ENCODE measurements at regions not wholly inside any gene's neighbourhood (a gene's known extent, or its start where the extent isn't known, plus 50 kb on each side); places are given as distances from the start of the nearest gene placed in this dataset.

DNA sequence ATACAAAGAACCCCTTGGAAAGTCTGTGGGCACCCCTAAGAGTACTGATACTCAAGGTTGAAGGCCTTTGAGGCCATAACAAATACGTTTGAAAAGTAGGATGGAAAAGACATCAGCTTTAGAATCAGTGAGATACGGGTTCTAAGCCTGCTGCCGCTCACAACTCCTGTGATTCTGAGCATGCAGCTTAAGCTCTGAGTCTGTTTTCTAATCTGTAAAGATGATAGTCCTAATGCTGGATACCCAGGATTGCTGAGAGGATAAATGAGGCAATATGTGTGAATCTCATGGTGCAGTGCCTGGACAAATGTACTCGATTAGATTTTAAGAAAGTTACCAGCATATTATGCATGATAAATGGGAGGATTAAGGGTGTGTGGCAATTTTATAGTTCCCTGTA lies 321.0 kb upstream of the HSF2 start:
- no peak for DNase-seq

DNA sequence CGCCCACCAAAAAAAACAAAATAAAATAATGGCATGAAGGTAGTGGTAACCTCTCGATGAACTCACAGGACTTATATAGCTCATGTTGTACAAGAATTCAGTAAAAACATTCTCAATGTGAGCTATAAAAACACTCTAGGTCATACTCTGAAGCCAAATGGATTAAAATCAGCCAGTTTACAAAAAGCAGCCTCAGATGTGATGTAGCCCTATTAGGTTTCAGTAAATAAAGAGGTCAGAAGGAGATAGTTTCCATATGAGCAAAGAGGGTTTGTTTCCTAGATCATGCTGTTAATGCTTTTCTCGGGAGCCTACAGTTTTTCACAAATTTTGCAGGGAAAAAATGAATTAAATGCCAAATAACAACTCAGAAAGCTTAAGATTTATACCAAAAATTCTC lies 319.5 kb upstream of the HSF2 start:
- no peak for DNase-seq

DNA sequence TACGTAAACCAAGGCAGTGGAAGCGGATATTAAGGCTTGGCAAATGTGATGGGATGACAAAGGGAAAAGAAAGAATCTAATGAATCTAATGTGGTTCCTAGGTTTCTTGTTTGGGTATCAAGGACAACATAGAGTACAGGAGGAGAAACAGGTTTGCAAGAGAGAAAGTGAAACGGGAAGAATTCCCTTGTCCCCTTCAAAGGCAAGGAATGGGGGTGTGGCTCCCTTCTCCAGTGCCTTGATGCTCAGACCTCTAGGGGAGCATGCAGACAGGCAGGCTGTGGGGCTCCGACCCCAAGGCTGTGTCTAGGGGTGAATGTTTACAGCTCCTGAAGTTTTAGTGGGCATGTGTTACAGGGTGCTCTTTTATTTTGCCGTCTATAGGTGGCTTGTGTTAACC lies 317.5 kb upstream of the HSF2 start:
- DNase-seq: no peak

DNA sequence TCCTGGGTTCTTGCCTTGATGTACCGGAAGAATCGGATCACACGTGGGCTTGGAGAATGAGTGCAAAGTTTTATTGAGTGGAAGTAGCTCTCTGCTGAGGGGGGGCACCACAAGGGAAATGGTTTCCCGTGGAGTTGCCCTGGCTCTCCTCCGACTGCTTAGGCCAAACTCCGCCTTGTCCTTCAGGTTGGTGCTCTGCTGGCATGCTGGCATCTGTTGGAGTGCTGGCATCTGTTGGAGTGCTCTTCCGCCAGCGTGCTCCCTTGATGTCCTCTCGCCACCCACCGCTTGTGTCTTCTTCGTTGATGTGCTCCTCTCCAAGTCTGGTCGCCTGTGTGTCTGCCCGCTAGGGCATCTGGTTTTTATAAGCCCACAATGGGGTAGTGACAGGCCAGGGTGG lies 317.1 kb upstream of the HSF2 start:
- DNase-seq: no peak

DNA sequence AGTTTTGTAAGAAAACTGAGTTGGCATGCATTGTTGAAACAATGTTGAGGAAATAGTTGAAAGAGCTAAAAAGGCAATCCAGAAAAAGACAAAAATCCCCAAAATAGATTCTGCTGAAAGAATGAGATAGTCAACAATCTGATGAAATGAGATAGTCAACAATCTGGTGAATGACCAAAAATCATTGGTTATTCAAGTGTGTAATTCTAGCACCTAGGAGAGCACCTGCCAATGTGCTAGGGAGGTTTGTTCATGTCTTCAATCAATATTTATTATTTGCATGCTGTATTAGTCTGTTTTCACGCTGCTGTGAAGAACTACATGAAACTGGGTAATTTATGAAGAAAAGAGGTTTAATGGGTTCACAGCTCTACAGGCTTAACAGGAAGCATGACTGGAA lies 307.1 kb upstream of the HSF2 start:
- DNase-seq: no peak

DNA sequence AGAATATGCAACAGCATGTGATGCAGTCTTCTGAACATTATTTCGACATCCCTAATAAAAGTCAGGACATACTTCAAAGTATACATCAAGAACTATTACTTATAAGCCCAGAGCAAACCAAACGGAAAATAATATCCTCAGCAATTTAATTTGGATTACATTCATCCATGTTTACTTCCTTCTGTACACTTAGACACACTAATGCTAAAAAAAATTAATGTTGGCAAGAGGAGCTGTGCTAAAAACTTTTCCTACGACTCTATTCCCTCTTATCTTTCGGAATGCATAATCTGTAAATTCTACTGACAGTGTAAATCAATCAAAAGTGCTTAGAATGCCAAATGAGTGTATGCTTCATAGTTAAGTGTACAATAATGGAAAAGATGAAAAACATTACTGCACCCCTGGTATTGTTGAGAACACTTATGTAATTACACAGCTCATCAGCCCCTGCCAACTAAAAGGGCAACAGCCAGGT lies 301.2 kb upstream of the HSF2 start:
- DNase-seq: no peak

DNA sequence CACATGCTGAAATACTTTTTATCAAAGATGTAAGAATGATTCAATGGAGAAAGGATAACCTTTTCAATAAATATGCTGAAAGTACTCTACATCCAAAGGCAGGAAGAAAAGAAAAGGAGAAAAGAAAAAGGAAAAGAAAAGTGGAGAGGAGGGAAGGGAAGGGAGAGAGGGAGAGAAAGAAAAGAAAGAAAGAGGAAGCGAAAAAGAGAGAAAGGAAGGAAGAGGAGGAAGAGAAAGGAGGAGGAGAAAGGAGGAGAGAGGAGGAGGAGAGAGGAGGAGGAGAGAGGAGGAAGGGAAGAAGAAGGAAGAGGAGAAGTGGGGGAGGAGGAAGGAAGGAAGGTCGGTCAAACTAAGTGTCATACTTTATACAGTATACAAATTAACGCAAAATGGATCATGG lies 297.4 kb upstream of the HSF2 start:
- no peak for DNase-seq

DNA sequence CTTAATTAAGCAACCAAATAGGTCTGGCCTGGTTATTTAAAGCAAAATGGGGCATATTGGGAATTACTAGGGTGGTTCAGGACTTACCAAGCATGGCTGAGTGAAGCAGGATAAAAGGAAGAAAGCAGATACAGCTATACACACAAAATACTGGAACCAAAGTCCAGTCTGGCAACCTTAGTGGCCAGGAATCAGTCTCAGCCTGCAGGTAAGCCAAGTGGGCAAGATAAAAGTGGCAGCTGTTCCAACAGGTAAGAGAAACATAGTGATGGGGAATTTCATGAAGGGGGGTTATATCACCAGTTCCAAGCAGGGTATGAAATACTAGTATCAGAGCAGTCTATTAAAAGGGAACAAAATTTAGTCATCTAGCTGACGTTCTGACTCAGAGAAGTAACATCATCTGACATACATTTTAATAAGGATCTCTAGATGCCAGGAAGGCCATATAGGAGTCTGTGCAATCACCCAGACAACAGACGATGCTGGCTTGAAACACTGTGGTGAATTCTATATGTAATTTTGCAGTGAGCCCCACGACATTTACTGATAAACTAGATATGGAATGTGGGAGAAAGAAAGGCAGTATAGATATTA lies 292.1 kb upstream of the HSF2 start:
- no peak for DNase-seq

DNA sequence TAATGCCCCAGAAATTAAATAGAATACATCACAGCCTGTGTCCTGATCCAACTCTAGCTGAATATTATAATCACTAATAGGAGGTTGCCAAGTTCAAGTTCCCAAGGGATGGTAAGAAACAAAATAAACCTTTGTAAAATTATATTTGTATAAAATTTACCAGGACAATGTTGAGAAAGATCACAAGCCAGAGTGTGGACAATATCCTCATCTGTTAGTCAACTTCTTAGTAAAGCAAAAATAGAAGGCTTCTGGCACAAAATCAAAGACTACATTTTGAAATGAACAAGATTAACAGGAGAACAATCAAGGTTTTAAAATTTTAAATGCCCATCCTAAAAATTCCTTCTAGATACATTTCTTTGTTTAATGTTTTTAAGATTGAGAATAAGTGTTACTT lies 290.4 kb upstream of the HSF2 start:
- no peak for DNase-seq

DNA sequence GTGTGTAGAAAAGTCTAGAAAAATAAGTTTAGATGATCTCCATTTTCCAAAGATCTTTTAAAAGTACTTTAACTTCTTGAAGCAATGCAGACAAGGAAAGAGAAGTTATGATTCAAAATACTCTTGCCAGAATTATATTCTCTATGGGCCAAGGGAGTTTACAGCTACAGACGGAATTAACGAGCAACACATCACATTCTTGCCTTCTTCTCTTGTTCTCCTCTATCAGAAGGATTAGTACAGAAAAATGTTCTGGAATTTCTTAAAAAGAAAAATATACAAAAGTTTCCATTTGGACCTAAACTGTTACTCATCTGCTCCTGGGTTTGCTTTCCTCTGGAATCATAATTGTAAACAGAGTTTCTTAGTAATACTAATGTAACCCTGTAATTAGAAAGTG lies 284.7 kb upstream of the HSF2 start:
- no peak for DNase-seq

DNA sequence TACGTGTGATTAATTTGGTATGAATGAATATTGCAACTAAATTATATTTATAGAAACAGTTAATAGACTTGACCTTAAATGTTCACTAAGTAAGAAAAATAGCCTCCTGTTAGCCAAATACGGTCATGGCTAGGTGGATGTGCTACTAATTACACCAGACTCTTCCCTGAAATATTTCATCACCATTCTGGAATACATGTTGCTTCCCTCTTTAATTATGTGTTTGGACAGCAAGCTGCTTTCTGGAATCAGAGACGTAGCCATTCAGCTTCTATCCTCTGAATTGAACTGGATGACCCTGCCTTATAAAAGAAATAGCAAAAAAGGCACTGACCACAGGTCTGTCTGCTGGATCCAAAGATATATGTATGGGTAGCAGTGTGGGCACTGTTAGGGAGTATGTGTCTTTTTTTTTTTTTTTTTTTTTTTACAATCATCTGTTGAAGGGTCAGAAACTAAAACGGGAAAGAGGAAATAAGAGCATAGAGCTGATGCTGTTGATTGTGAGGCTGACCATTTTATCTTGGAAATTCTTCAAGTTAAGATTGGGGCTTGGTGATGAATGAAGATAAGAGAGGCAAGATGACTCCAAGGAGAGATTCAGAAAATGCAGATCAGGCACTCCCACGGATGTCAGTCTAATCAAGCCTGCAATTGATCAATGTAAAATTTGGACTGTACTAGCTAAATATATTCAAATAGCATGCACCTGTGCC lies 283.2 kb upstream of the HSF2 start:
- DNase-seq: no peak

DNA sequence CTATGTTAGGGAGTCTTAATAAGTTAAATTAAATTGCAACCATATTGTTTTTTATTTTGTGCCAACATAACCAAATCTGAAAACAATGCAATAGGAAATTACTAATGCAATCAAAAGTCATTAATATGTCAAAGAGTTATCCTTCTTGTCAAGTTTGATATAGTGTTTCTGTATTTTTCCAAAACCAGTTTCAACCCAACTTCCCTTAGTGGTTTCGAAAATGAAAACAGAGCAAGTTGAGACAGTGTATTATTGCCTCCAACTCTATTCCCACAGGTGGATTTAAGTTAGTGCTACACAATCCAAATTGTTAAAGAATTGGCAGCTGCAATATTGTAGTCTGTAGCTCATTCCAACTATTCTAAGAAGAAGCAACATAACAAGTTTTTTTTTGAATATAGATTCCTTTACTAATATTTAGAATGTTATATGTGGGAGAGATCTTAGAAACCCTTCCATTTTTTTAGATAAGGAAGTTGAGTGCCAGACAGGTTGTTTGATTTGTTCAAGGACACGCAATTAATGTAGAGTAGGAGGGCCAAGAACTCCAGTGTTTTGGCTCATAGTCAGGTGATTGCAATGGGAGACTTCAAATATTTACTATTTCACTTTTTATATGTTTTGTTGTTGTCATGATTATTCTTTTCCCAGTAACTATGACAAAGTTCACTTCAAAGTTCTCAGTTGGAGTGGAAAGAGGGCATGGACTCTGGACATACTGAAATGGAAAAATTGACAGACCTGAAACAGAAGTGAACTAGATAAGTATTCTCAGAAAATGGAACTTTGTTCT lies 282.4 kb upstream of the HSF2 start:
- no peak for DNase-seq

DNA sequence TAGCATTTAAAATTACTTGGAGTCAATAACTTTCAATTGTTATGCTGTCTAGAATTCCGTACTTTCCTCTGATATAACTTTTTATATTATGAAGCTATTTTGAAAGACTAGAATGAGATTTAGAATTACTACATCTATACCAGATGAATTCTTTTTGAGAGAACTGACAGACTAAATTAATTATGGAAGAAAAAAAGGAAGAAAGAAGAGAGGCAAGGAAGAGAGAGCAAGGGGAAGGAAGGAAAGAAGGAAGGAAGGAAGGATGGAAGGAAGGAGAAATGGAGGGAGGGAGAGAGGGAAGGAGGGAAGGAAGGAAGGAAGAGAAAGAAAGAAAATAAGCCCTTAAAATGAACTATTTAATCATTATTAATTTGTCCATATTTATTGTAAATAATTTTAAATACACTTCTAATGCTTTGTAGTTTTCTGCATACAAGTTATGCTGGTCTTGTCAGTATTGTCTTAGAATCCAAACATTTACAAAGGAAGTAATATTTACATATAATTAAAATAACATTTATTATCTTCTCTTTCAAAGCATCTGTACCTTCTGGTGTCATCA lies 280.4 kb upstream of the HSF2 start:
- DNase-seq: no peak

DNA sequence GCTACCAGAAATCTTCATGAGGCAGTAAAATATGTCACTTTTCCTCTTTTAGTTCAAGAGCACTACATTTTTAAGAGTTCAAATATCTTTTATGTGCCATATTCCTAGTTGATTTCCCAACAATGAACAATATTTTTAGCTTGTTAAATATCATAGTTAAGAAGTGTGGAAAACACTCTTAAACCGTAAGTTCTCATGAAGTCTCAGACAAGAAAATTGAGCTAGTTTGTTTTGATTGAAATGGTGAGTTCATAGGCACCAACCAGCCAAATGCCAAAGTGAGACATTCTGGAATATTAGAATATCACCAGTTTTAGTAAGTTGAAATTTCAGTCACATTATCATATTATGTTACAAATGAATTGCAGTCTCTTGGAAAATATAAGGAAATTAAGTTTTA lies 277.2 kb upstream of the HSF2 start:
- DNase-seq: no peak

DNA sequence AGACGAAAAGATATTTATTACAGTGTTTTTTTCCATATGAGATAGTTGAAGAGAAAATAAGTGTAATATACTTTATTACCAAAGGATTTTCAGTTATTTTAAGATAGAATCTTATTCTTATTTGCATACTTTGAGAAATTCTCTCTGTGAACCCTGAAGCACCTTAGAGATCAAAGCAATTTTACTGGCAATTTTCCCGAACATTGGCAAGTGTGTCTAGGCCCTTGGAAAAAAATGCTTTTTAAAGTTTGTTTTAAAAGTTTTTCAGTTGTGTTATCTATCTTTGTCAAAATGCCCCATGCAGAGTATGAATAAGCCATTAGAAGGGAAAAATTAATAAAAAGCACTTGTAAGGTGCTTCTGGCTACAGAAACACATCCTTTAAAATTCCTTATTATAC lies 276.8 kb upstream of the HSF2 start:
- no peak for DNase-seq

DNA sequence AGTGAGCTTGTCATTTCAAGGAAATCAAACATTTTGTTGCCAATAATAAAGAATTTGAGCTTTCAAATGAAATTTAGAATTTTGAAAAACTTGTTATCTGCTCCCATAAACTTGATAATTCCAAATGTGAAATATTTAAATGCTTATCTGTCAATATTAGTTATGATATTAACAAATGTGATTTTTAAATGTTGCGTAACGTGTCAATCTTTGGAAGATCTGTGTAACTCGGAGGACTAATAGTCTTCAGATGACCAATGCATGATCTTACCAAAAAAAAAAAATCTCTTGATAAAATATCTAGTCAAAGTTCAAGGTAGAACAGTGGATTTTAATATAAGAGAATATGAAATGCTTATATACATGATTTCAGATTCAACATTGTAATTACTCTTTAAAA lies 274.5 kb upstream of the HSF2 start:
- DNase-seq: no peak

DNA sequence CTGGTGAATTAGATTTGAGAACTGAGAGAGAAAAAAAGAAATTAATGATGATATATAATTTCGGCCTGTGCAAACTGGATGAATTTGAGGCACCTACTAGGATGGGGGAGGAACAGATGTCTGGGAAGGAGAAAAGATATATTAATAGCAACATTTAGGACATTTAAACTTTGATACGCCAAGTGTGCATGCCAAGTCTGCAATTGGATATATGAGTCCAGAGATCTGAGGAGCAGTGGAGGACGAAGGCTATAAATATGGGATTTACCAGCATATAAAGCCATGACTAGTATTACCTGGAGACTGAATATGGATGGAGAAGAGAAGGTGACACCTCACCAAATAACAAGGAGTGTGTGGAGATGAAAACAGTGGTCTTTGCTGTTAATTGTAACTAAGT lies 272.6 kb upstream of the HSF2 start:
- no peak for DNase-seq

DNA sequence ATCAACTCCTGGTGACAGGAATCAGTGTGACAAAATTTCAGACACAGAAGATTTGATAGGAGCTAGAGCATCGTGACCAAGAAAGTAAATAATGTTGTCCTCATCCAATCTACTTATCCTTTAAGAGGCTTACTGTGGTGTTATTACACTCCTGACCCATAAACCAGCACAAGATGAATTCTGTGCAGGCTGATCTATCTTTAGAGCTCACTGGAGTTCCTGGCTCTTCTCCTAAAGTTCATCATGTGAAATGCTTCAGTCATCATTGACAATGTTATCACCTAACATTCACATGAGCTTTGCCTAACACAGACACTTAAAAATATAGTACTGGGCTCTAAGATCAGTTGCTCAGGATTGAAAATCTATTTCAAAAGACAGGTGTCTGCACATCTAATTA lies 271.0 kb upstream of the HSF2 start:
- no peak for DNase-seq

DNA sequence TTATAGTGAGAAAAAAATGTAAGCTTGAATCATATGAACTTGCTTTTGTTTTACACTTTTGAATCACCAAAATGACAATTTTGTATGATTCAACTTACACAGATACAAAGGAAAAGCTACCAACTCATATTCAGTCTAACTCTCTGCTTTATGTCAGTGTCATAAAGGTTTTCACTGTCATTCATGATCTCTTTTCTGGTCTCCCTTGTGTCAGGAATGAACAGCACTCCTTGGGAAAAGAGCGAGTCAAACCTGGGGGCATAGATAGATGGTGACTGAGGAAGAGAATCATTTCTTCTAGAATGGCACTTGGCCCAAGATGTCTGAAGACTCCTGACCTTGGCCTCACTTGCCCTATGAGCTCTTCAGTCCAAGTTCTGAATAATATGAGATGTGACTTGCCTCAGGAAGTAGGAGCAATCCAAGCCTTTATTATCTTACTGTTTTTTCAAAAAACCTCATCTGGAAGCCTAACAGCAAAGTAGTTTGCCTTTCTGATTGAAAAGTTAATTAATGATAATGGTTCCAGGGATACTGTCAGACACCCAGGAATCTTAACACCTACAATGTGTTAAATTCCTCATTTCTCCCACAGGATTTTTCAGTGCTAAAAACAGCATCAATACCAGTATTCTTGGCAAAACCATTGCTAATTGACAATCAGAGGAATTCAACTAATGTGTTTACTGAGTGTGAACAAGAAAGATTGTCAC lies 270.0 kb upstream of the HSF2 start:
- no peak for DNase-seq

DNA sequence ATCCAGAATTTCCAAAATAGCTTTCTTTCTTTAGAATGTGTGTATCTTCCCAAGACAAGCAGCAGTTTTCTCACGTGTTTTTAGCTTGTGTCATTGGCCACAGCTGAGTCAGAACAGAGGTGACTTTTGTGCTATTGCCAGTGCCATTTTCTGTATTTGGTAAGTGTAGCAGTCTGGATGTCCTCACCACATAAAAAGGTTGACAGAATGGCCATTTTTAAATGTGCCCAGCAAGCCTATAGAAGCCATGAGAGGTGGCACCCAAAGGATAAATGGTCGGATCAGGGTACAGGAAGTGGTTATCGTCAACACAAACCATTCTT lies 269.5 kb upstream of the HSF2 start:
- DNase-seq: no peak

DNA sequence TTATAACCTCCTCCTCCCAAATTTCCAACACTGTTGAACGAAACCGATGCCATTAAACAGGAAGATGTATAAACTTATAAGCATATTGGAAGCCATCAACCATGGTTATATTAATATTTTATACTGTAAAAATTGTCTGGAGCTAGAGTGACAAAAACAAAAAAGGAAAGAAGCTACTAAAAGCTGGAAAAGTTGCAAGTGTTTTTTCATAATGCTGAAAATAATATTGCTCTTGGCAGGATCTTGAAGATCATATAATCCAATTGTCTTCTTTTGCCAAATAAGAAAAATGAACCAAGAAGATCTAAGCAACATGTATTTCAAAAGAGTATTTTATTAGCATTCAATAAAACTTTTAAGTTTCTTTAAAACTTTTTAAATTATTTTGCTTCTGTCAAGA lies 268.9 kb upstream of the HSF2 start:
- DNase-seq: no peak

DNA sequence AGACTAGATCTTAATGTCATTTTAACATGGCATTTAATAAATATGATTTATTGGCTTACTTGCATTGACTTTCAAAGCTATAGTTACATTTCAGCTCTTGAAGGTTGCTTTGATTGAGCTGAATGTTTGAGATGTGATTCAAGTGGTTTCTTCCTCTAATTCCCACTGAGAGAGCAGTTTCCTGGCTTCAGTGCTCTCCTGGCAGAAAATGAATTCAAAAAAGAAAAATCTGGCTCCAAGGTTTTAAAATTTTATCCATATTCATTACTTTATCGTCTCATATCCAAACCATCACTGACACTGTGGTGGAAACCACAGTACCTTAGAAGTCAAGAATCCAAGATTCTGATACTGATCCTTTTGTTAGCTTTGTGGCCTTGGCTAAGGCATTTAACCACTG lies 263.1 kb upstream of the HSF2 start:
- DNase-seq: no peak

DNA sequence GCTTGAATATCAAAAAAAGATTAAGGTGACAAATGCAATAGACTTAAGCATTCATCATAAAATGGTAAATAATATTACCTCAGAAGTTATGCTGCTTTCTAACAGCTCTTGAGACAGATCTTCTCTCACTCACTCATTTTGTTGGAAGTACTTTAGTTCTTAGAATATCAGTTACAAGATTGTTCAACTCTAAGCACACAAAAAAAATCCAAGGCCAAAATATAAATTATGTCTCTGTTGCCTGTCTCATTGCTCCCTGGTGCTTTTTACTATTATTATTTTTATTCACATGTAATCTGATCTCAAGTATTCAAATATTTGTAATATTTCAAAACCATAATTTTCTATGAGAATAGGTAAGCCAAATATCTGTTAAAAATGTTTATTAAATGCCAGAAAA lies 259.4 kb upstream of the HSF2 start:
- DNase-seq: no peak

DNA sequence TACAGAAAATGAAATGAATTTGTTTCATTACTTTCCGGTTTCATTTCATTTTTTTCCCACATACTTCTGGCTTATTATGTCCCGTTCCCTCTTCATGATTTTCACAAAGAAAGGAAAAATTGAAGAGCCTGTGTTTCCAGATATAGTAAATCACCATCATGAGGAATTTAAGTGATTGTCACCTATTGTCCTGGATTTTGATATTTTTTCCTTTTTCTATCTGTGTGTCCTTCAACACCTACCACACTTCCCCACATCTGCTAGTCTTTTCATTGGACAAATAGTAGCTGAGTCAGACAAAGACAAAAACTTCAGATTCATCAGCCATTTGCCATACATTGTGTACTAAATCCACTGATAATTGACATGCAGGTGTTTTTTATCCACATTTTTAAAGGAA lies 258.2 kb upstream of the HSF2 start:
- no peak for DNase-seq
